H1 (cell line): ENCODE measurements at regions not wholly inside any gene's neighbourhood (a gene's known extent, or its start where the extent isn't known, plus 50 kb on each side); places are given as distances from the start of the nearest gene placed in this dataset.

Source experiments
- CTCF ChIA-PET: fragments of 300-600 bp; sonication (Branson Sonifier 250); formaldehyde crosslinking; loops from one replicate; lab custom pipeline; 2021; ENCODE audit not compliant: partially characterized antibody; lab: Charles Lee
- POLR2A ChIA-PET: fragments of 300-600 bp; sonication (Branson Sonifier 250); formaldehyde crosslinking; loops from one replicate; lab custom pipeline; 2021; ENCODE audit warnings: inconsistent platforms; ENCODE audit not compliant: partially characterized antibody; lab: Charles Lee
- DNase-seq, 2 experiments: peaks; one replicate each; pipeline versions ENCODE4 v3.0.0 to v3.0.0-alpha.2; 2010 to 2022; ENCODE audit warnings: low spot score in 2 of 2, low read depth in 1 of 2, mixed read lengths in 1 of 2
- FAIRE-seq: peaks from 2 replicates; lab custom pipeline; 2011; peaks lifted over from hg19 to GRCh38; lab: Jason Lieb, UNC
- H2AFZ ChIP-seq: 2 replicates; pipeline ENCODE4 v1.8.1; 2012; ENCODE audit warnings: low read length, inconsistent platforms
- H2AK5ac ChIP-seq: 2 replicates; pipeline ENCODE4 v1.6.1; 2013; ENCODE audit warnings: low read depth, low read length
- H2BK120ac ChIP-seq: replicated peaks from 2 replicates; pipeline ENCODE3; 2013; ENCODE audit warnings: low read depth, low read length, inconsistent platforms
- H2BK12ac ChIP-seq: 2 replicates; pipeline ENCODE4 v1.6.1; 2013; ENCODE audit warnings: low read depth, low read length
- H2BK15ac ChIP-seq: 2 replicates; pipeline ENCODE4 v1.6.1; 2013; ENCODE audit warnings: low read length
- H2BK20ac ChIP-seq: 2 replicates; pipeline ENCODE4 v1.6.1; 2013; ENCODE audit warnings: low read length
- H2BK5ac ChIP-seq: 2 replicates; pipeline ENCODE4 v1.6.1; 2013; ENCODE audit warnings: low read depth, low read length
- H3K14ac ChIP-seq: 2 replicates; pipeline ENCODE4 v1.6.1; 2013; ENCODE audit warnings: inconsistent platforms; ENCODE audit not compliant: insufficient read length
- H3K18ac ChIP-seq: 2 replicates; pipeline ENCODE4 v1.6.1; 2013; ENCODE audit warnings: low read length; ENCODE audit errors: extremely low read depth
- H3K23ac ChIP-seq: 2 replicates; pipeline ENCODE4 v1.6.1; 2013; ENCODE audit warnings: inconsistent platforms; ENCODE audit not compliant: insufficient read length
- H3K23me2 ChIP-seq: 2 replicates; pipeline ENCODE4 v1.6.1; 2013; ENCODE audit warnings: low read depth, low read length
- H3K27ac ChIP-seq: 2 replicates; pipeline ENCODE4 v1.6.1; 2011; ENCODE audit warnings: low read depth, low read length, inconsistent platforms
- H3K27me3 ChIP-seq, 4 experiments: replicated peaks in 1 of 4; 1 replicate in 1 of 4; 2 replicates in 3 of 4; pipeline versions ENCODE4 v1.6.1 to v1.8.1; 2011 to 2013; ENCODE audit warnings: low read length in 3 of 4, mild to moderate bottlenecking in 3 of 4, inconsistent platforms in 2 of 4, mixed read lengths in 2 of 4, moderate library complexity in 1 of 4; ENCODE audit not compliant: control insufficient read depth in 3 of 4, insufficient read depth in 3 of 4; ENCODE audit errors: extremely low read depth in 1 of 4
- H3K36me3 ChIP-seq, 4 experiments: 2 replicates each; pipeline versions ENCODE4 v1.6.1 to v1.8.1; 2011 to 2013; ENCODE audit warnings: mild to moderate bottlenecking in 4 of 4, low read length in 3 of 4, moderate library complexity in 2 of 4, control low read depth in 1 of 4, inconsistent platforms in 1 of 4; ENCODE audit not compliant: insufficient read depth in 4 of 4, control insufficient read depth in 2 of 4
- H3K4ac ChIP-seq: replicated peaks from 2 replicates; pipeline ENCODE3; 2013; ENCODE audit warnings: low read length, low read depth, mixed read lengths, inconsistent platforms; ENCODE audit not compliant: insufficient read length
- H3K4me1 ChIP-seq, 4 experiments: replicated peaks in 1 of 4; 1 replicate in 1 of 4; 2 replicates in 3 of 4; pipeline versions ENCODE4 v1.6.1 to v1.8.1; 2011 to 2013; ENCODE audit warnings: low read length in 3 of 4, inconsistent platforms in 2 of 4, mixed read lengths in 1 of 4; ENCODE audit not compliant: insufficient read depth in 4 of 4, control insufficient read depth in 3 of 4
- H3K4me2 ChIP-seq, 2 experiments: 2 replicates each; pipeline versions ENCODE4 v1.6.1 to v1.8.1; 2011 to 2013; ENCODE audit warnings: low read depth in 2 of 2, low read length in 2 of 2, control low read depth in 1 of 2, inconsistent platforms in 1 of 2, mild to moderate bottlenecking in 1 of 2; ENCODE audit not compliant: insufficient read depth in 1 of 2
- H3K4me3 ChIP-seq, 4 experiments: fragments of 200-600, 300-600 bp in 1 of 4; sonication (generic), shearing (Covaris generic), sonication (Bioruptor Twin) in 1 of 4; 2 replicates each; pipeline versions ENCODE4 v1.5.1 to v1.8.1; 2011 to 2016; ENCODE audit warnings: low read length in 4 of 4, low read depth in 3 of 4, control low read depth in 2 of 4, inconsistent platforms in 2 of 4, mild to moderate bottlenecking in 2 of 4, mixed read lengths in 1 of 4, moderate library complexity in 1 of 4; ENCODE audit not compliant: insufficient read depth in 2 of 4; ENCODE audit errors: extremely low read depth in 1 of 4
- H3K56ac ChIP-seq: replicated peaks from 2 replicates; pipeline ENCODE3; 2013; ENCODE audit warnings: low read depth, mild to moderate bottlenecking, mixed read lengths, low read length, inconsistent platforms; ENCODE audit not compliant: insufficient read length
- H3K79me1 ChIP-seq: 2 replicates; pipeline ENCODE4 v1.6.1; 2013; ENCODE audit warnings: low read depth, low read length, control low read depth
- H3K79me2 ChIP-seq, 2 experiments: 2 replicates each; pipeline versions ENCODE4 v1.6.1 to v1.8.1; 2012 to 2013; ENCODE audit warnings: low read length in 2 of 2, mild to moderate bottlenecking in 2 of 2, inconsistent platforms in 1 of 2; ENCODE audit not compliant: insufficient read depth in 2 of 2, control insufficient read depth in 1 of 2
- H3K9ac ChIP-seq, 4 experiments: replicated peaks in 1 of 4; 1 replicate in 1 of 4; 2 replicates in 3 of 4; pipeline versions ENCODE4 v1.6.1 to v1.8.1; 2011 to 2013; ENCODE audit warnings: low read depth in 3 of 4, low read length in 3 of 4, control low read depth in 2 of 4, mild to moderate bottlenecking in 2 of 4, moderate library complexity in 2 of 4, inconsistent platforms in 1 of 4; ENCODE audit errors: extremely low read depth in 1 of 4
- H3K9me3 ChIP-seq, 2 experiments: 2 replicates each; pipeline versions ENCODE4 v1.6.1 to v1.8.1; 2012 to 2013; ENCODE audit warnings: mild to moderate bottlenecking in 2 of 2, moderate library complexity in 2 of 2, control low read depth in 1 of 2, inconsistent platforms in 1 of 2, low read depth in 1 of 2, low read length in 1 of 2, mixed read lengths in 1 of 2; ENCODE audit not compliant: insufficient read depth in 2 of 2
- H4K20me1 ChIP-seq, 2 experiments: replicated peaks in 1 of 2; 2 replicates each; pipeline versions ENCODE3 to v1.8.1; 2011 to 2013; ENCODE audit warnings: inconsistent platforms in 2 of 2, low read length in 2 of 2, mild to moderate bottlenecking in 1 of 2; ENCODE audit not compliant: insufficient read depth in 2 of 2, control insufficient read depth in 1 of 2
- H4K5ac ChIP-seq: 2 replicates; pipeline ENCODE4 v1.6.1; 2013; ENCODE audit warnings: low read length, low read depth, mixed read lengths, inconsistent platforms; ENCODE audit not compliant: insufficient read length
- H4K8ac ChIP-seq: 2 replicates; pipeline ENCODE4 v1.8.0; 2013; ENCODE audit warnings: mild to moderate bottlenecking, moderate library complexity, low read length, inconsistent platforms; ENCODE audit not compliant: insufficient read depth; ENCODE audit errors: extremely low read depth
- H4K91ac ChIP-seq: replicated peaks from 2 replicates; pipeline ENCODE3; 2013; ENCODE audit warnings: low read length, mixed read lengths, inconsistent platforms; ENCODE audit not compliant: insufficient read length
- WGBS, 2 experiments: shearing (Covaris generic) in 1 of 2; methylation state at CpG; one replicate each; pipeline versions ENCODE4 v1.1.6 to v1.1.7; 2013 to 2015; ENCODE audit warnings: low lambda C conversion rate in 2 of 2, mixed read lengths in 2 of 2, inconsistent platforms in 1 of 2, low coverage in 1 of 2, missing lambda C conversion rate in 1 of 2; ENCODE audit not compliant: insufficient replicate concordance in 2 of 2, insufficient coverage in 1 of 2, insufficient read length in 1 of 2; ENCODE audit errors: extremely low coverage in 1 of 2, missing lambda C conversion rate in 1 of 2; 5-methylcytosine and 5-hydroxymethylcytosine counted together
- TF ChIP-seq, protein P1 (sequence below): fragments of 300-600 bp; sonication (generic); IDR thresholded peaks from 2 replicates; pipeline ENCODE4 v1.7.1; 2012; ENCODE audit warnings: low read length, moderate library complexity, mild to moderate bottlenecking, inconsistent platforms; ENCODE audit not compliant: insufficient replicate concordance

DNA sequence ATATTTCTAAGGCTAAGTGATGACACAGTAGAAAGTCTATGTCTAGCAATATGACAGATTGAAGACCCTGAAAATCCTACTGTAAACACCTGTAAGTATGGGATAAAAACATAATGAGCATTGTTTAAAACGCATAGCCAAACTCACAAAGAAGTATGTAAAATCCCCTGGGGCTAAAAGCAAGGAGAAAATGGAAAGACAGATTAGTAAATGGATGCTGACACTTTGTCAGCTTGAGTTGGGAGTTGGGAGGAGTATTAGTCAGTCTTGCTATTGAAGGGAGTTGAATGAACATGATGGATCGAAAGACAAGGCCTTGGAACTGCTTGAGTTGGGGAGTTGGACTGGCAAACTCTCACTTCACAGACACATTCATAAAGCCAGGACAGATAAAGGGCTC lies 79.0 kb upstream of the PRKD1 start:
- H4K20me1 ChIP-seq = no peaks in the 10 kb centered on the region
- H4K91ac ChIP-seq = no peak overlapping the region
- H2AFZ ChIP-seq = no peak overlapping the region
- no peaks in the 10 kb centered on the region for H3K79me1 ChIP-seq
- no peak for FAIRE-seq
- 88% methylated on average over 2 of the region's 2 CpGs; no CpG with 5 or more reads in 1 of the 2 experiments for WGBS, 2 experiments
- ChIA-PET POLR2A (no interaction called here), CTCF (interaction anchor here (0.6 to 2.6 kb wide), 4 partner anchors 19 to 457 kb away, joined by 3 to 13 read pairs (median 5); no protein-coding TSS in a partner anchor)
- H3K27ac ChIP-seq = no peak overlapping the region
- DNase-seq = no peak
- no peak overlapping the region for H3K4ac ChIP-seq
- no peaks in the 10 kb centered on the region for H3K36me3 ChIP-seq
- no peak overlapping the region for H2BK5ac ChIP-seq
- H3K23me2 ChIP-seq = no peaks in the 10 kb centered on the region
- H3K14ac ChIP-seq = no peak overlapping the region
- no peak overlapping the region for H3K4me3 ChIP-seq
- no peak overlapping the region for H2AK5ac ChIP-seq
- no peak overlapping the region for H2BK20ac ChIP-seq
- H4K5ac ChIP-seq = no peak overlapping the region
- no peak overlapping the region for H2BK12ac ChIP-seq
- no peak overlapping the region for H2BK15ac ChIP-seq
- H2BK120ac ChIP-seq = no peak overlapping the region
- H3K23ac ChIP-seq = no peak overlapping the region
- no peaks in the 10 kb centered on the region for H3K9me3 ChIP-seq
- no peak overlapping the region for H3K18ac ChIP-seq
- no peak overlapping the region for H3K4me2 ChIP-seq
- no peaks in the 10 kb centered on the region for H3K27me3 ChIP-seq
- no peak overlapping the region for H3K56ac ChIP-seq
- H3K79me2 ChIP-seq = no peaks in the 10 kb centered on the region
- H4K8ac ChIP-seq = no peak overlapping the region
- no peak overlapping the region for H3K9ac ChIP-seq
- no peaks in the 10 kb centered on the region for H3K4me1 ChIP-seq
- TF ChIP-seq, protein P1, sequence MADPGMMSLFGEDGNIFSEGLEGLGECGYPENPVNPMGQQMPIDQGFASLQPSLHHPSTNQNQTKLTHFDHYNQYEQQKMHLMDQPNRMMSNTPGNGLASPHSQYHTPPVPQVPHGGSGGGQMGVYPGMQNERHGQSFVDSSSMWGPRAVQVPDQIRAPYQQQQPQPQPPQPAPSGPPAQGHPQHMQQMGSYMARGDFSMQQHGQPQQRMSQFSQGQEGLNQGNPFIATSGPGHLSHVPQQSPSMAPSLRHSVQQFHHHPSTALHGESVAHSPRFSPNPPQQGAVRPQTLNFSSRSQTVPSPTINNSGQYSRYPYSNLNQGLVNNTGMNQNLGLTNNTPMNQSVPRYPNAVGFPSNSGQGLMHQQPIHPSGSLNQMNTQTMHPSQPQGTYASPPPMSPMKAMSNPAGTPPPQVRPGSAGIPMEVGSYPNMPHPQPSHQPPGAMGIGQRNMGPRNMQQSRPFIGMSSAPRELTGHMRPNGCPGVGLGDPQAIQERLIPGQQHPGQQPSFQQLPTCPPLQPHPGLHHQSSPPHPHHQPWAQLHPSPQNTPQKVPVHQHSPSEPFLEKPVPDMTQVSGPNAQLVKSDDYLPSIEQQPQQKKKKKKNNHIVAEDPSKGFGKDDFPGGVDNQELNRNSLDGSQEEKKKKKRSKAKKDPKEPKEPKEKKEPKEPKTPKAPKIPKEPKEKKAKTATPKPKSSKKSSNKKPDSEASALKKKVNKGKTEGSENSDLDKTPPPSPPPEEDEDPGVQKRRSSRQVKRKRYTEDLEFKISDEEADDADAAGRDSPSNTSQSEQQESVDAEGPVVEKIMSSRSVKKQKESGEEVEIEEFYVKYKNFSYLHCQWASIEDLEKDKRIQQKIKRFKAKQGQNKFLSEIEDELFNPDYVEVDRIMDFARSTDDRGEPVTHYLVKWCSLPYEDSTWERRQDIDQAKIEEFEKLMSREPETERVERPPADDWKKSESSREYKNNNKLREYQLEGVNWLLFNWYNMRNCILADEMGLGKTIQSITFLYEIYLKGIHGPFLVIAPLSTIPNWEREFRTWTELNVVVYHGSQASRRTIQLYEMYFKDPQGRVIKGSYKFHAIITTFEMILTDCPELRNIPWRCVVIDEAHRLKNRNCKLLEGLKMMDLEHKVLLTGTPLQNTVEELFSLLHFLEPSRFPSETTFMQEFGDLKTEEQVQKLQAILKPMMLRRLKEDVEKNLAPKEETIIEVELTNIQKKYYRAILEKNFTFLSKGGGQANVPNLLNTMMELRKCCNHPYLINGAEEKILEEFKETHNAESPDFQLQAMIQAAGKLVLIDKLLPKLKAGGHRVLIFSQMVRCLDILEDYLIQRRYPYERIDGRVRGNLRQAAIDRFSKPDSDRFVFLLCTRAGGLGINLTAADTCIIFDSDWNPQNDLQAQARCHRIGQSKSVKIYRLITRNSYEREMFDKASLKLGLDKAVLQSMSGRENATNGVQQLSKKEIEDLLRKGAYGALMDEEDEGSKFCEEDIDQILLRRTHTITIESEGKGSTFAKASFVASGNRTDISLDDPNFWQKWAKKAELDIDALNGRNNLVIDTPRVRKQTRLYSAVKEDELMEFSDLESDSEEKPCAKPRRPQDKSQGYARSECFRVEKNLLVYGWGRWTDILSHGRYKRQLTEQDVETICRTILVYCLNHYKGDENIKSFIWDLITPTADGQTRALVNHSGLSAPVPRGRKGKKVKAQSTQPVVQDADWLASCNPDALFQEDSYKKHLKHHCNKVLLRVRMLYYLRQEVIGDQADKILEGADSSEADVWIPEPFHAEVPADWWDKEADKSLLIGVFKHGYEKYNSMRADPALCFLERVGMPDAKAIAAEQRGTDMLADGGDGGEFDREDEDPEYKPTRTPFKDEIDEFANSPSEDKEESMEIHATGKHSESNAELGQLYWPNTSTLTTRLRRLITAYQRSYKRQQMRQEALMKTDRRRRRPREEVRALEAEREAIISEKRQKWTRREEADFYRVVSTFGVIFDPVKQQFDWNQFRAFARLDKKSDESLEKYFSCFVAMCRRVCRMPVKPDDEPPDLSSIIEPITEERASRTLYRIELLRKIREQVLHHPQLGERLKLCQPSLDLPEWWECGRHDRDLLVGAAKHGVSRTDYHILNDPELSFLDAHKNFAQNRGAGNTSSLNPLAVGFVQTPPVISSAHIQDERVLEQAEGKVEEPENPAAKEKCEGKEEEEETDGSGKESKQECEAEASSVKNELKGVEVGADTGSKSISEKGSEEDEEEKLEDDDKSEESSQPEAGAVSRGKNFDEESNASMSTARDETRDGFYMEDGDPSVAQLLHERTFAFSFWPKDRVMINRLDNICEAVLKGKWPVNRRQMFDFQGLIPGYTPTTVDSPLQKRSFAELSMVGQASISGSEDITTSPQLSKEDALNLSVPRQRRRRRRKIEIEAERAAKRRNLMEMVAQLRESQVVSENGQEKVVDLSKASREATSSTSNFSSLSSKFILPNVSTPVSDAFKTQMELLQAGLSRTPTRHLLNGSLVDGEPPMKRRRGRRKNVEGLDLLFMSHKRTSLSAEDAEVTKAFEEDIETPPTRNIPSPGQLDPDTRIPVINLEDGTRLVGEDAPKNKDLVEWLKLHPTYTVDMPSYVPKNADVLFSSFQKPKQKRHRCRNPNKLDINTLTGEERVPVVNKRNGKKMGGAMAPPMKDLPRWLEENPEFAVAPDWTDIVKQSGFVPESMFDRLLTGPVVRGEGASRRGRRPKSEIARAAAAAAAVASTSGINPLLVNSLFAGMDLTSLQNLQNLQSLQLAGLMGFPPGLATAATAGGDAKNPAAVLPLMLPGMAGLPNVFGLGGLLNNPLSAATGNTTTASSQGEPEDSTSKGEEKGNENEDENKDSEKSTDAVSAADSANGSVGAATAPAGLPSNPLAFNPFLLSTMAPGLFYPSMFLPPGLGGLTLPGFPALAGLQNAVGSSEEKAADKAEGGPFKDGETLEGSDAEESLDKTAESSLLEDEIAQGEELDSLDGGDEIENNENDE = no peak
